ENCODE measurements at regions not wholly inside any gene's neighbourhood (a gene's known extent, or its start where the extent isn't known, plus 50 kb on each side); places are given as distances from the start of the nearest gene placed in this dataset.

- TF ChIP-seq CTCF (IDR thresholded peaks at IDR 0.05) = no peak
- TF ChIP-seq EZH2 (IDR thresholded peaks at IDR 0.05; ENCODE audit: borderline replicate concordance, insufficient read depth, low read depth, low read length, poor library complexity, severe bottlenecking) = no peak
These were observed 59.9 kb downstream of the MINAR1 start for GRCh38 chr15:79492065-79492464.

All from B cell (primary cell).